C4-2B (cell line): ENCODE measurements at regions not wholly inside any gene's neighbourhood (a gene's known extent, or its start where the extent isn't known, plus 50 kb on each side); places are given as distances from the start of the nearest gene placed in this dataset.
"Not testable (repeated sequence)": the region's sequence is repeated elsewhere in the genome, so short reads cannot be mapped to it uniquely, and the experiment has no call there.

Source experiments
- CTCF ChIP-seq: fragments of 450-650 bp; conservative IDR thresholded peaks from 2 replicates; pipeline ENCODE4 v1.5.1; 2017; ENCODE audit warnings: mild to moderate bottlenecking
- ZFX ChIP-seq: fragments of 450-650 bp; IDR thresholded peaks from 2 replicates; pipeline ENCODE4 v1.6.1; 2017

- not testable (repeated sequence) for TF ChIP-seq CTCF, ZFX
Measured at GRCh38 chr4:118514332-118514731, 161.5 kb upstream of the PRSS12 start.
